Renal cortex interstitium (tissue), 11 donors: ENCODE measurements at regions not wholly inside any gene's neighbourhood (a gene's known extent, or its start where the extent isn't known, plus 50 kb on each side); places are given as distances from the start of the nearest gene placed in this dataset.

Experiments used
- DNase-seq, 11 donors: peaks; one replicate each; pipeline ENCODE4 v3.0.0-alpha.2; 2013; ENCODE audit warnings: low read depth in 9 of 11, low spot score in 4 of 11; ENCODE audit errors: extremely low read depth in 1 of 11

GRCh38 chr1:11338284-11338924 is 65.4 kb downstream of the UBIAD1 start:
- DNase-seq = no peak

- peak in 7 of 11 donors; percentile 54 to 81 (median 70) for DNase-seq
These were observed 66.6 kb downstream of the UBIAD1 start for GRCh38 chr1:11339346-11340232.

GRCh38 chr1:11340233-11340632 is 67.2 kb downstream of the UBIAD1 start:
- no peak for DNase-seq

GRCh38 chr1:11341901-11342552 is 69.0 kb downstream of the UBIAD1 start:
- DNase-seq = no peak

- peak in 1 of 11 donors; percentile 48 for DNase-seq
These were observed 69.6 kb downstream of the UBIAD1 start for GRCh38 chr1:11342621-11343032.

GRCh38 chr1:11345971-11346715 is 73.1 kb downstream of the UBIAD1 start:
- DNase-seq = no peak

- DNase-seq = no peak
These were observed 77.3 kb downstream of the UBIAD1 start for GRCh38 chr1:11350265-11350664.

GRCh38 chr1:11352058-11352715 is 79.2 kb downstream of the UBIAD1 start:
- no peak for DNase-seq

GRCh38 chr1:11352816-11353799 is 80.1 kb downstream of the UBIAD1 start:
- DNase-seq = no peak

- DNase-seq = no peak
These were observed 82.0 kb downstream of the UBIAD1 start for GRCh38 chr1:11354893-11355553.

- peak in 7 of 11 donors; percentile 35 to 78 (median 64) for DNase-seq
These were observed 82.8 kb downstream of the UBIAD1 start for GRCh38 chr1:11355559-11356475.

- DNase-seq = no peak
These were observed 84.3 kb downstream of the UBIAD1 start for GRCh38 chr1:11357276-11357675.

- no peak for DNase-seq
These were observed 86.0 kb downstream of the UBIAD1 start for GRCh38 chr1:11358984-11359383.

GRCh38 chr1:11362547-11363021 is 89.6 kb downstream of the UBIAD1 start:
- DNase-seq = no peak

- DNase-seq = no peak
These were observed 91.2 kb downstream of the UBIAD1 start for GRCh38 chr1:11364170-11364569.
